Panc1 (cell line): ENCODE measurements at regions not wholly inside any gene's neighbourhood (a gene's known extent, or its start where the extent isn't known, plus 50 kb on each side); places are given as distances from the start of the nearest gene placed in this dataset.
"Not testable (repeated sequence)": the region's sequence is repeated elsewhere in the genome, so short reads cannot be mapped to it uniquely, and the experiment has no call there.

Experiments used
- ATAC-seq: fragments of 200-7000 bp; cut with Tn5 transposase; 2 replicates; pipeline ENCODE4 v1.9.1; 2020; ENCODE audit warnings: mild to moderate bottlenecking, moderate library complexity
- BruUV-seq: library from RNA; stranded (reverse); fragments of 400-500 nt; replicated peaks from 2 replicates; lab custom pipeline; 2021; lab: Mats Ljungman, UMichigan
- CTCF ChIA-PET: fragments of 300-600 bp; sonication (Branson Sonifier 250); formaldehyde crosslinking; loops from one replicate; lab custom pipeline; 2022; ENCODE audit warnings: antibody characterized with exemption; lab: Charles Lee
- POLR2A ChIA-PET: fragments of 300-600 bp; sonication (Branson Sonifier 250); formaldehyde crosslinking; loops from one replicate; lab custom pipeline; 2022; ENCODE audit warnings: antibody characterized with exemption; lab: Charles Lee
- DNase-seq: peaks from one replicate; pipeline ENCODE4 v3.0.0-alpha.2; 2010; ENCODE audit warnings: low read depth, low spot score
- H3K27ac ChIP-seq: 2 replicates; pipeline ENCODE4 v1.5.1; 2011; ENCODE audit warnings: mild to moderate bottlenecking, low read length, inconsistent platforms
- H3K27me3 ChIP-seq: fragments of 200-500 bp; sonication (Bioruptor generic); 2 replicates; pipeline ENCODE4 v1.6.0; 2014; ENCODE audit warnings: low read length, inconsistent platforms; ENCODE audit not compliant: control insufficient read depth, insufficient read depth
- H3K36me3 ChIP-seq: fragments of 200-500 bp; sonication (Bioruptor generic); 2 replicates; pipeline ENCODE4 v1.5.1; 2014; ENCODE audit warnings: inconsistent platforms, mild to moderate bottlenecking, low read length, moderate library complexity; ENCODE audit not compliant: control insufficient read depth, insufficient read depth
- H3K4me1 ChIP-seq: 2 replicates; pipeline ENCODE4 v1.5.1; 2011; ENCODE audit warnings: inconsistent platforms, mild to moderate bottlenecking, low read length, moderate library complexity; ENCODE audit not compliant: control insufficient read depth, insufficient read depth
- H3K4me3 ChIP-seq, 2 experiments: 2 replicates each; pipeline ENCODE4 v1.5.1; 2011 to 2012; ENCODE audit warnings: low read depth in 2 of 2, low read length in 2 of 2, mild to moderate bottlenecking in 2 of 2, inconsistent platforms in 1 of 2, moderate library complexity in 1 of 2
- H3K9me3 ChIP-seq: fragments of 200-500 bp; sonication (Bioruptor generic); 2 replicates; pipeline ENCODE4 v1.5.1; 2014; ENCODE audit warnings: low read depth, mild to moderate bottlenecking, inconsistent platforms, low read length, moderate library complexity; ENCODE audit not compliant: control insufficient read depth, insufficient read depth
- CTCF ChIP-seq: fragments of 450-650 bp; IDR thresholded peaks from 2 replicates; pipeline ENCODE4 v1.5.1; 2017; ENCODE audit warnings: mild to moderate bottlenecking
- POLR2AphosphoS5 ChIP-seq: IDR thresholded peaks from 2 replicates; pipeline ENCODE4 v1.6.1; 2012; ENCODE audit warnings: mild to moderate bottlenecking, low read depth, low read length, moderate library complexity
- SIN3A ChIP-seq: IDR thresholded peaks from 2 replicates; pipeline ENCODE4 v1.6.1; 2012; ENCODE audit warnings: low read depth, mild to moderate bottlenecking, low read length, moderate library complexity, borderline replicate concordance; ENCODE audit not compliant: insufficient read depth
- TCF7L2 ChIP-seq: IDR thresholded peaks from 2 replicates; pipeline ENCODE4 v1.6.1; 2011; ENCODE audit warnings: mild to moderate bottlenecking, low read depth, low read length, inconsistent platforms
- in situ Hi-C: cut with HindIII; loops from 2 replicates; pipeline ENCODE4 v1.10.0; 2016; ENCODE audit warnings: low sequenced_read_pairs, low pct_unique_long_range_greater_than_20kb
- intact Hi-C: fragments of 100-400 bp; cut with micrococcal nuclease; formaldehyde crosslinking; loops from one replicate; pipeline ENCODE4 v1.10.0; 2022; ENCODE audit not compliant: unreplicated experiment
- TF ChIP-seq, protein P1 (sequence below), 2 experiments: IDR thresholded peaks; 2 replicates each; pipeline ENCODE4 v1.6.1; 2011 to 2012; ENCODE audit warnings: low read depth in 2 of 2, control low read depth in 1 of 2, low read length in 1 of 2, mild to moderate bottlenecking in 1 of 2, moderate library complexity in 1 of 2; ENCODE audit not compliant: insufficient read depth in 1 of 2

DNA sequence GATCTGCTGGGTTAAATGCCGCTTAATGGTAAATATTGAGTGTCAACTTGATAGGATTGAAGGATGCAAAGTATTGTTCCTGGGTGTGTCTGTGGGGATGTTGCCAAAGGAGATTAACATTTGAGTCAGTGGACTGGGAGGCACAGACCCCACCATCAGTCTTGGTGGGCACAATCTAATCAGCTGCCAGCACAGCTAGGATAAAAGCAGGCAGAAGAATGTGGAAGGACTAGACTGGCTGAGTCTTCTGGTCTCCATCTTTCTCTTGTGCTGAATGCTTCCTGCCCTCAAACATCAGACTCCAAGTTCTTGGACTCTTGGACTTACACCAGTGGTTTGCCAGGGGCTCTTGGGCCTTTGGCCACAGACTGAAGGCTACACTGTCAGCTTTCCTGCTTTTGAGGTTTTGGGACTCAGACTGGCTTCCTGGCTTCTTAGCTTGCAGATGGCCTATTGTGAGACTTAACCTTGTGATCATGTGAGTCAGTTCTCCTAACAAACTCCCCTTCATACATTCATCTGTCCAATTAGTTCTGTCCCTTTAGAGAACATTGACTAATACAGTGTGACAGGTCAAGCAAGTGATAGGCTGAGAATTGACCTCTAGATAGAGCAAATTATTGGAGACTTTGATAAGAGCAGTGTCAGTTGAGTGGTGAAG lies 332.5 kb downstream of the DLEU7 start:
- ATAC-seq, H3K9me3 ChIP-seq, H3K36me3 ChIP-seq, BruUV-seq, H3K4me3 ChIP-seq, H3K27me3 ChIP-seq, POLR2A ChIA-PET, CTCF ChIA-PET, DNase-seq, in situ Hi-C loops: not testable (repeated sequence)
- H3K4me1 ChIP-seq: peaks cover 21% of the 10 kb centered on the region
- intact Hi-C loops: loop anchor here (5.0 to 10.0 kb wide), 2 partner anchors 189 to 284 kb away; no protein-coding TSS in a partner anchor
- peak overlapping the region; percentile 89; the same call in 1 of the 2 replicates for H3K27ac ChIP-seq

DNA sequence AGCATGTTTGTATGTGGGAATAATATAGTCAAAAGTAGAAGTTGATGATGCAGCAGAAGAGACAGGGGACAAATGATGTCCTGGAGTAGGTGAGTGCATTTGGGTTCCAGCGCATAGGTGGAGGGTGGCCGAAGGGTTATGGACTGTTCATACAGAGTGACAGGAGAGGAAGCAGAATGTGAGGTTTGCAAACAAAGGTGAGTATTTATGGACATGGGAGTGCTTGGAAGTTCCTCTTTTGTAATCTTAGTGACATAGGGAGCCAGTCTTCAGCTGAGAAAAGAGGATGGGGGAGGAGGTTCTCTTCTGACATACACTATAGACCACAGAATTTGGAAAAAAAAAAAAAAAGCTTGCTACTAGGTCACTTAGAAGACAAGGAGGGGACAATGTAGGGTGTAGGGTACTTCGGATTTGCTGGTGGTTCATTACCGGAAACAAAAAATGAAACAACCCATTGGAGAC lies 331.6 kb downstream of the DLEU7 start:
- DNase-seq (no peak), ATAC-seq (peak; percentile 31; the same call in 1 of the 2 replicates)
- no TSS peak for BruUV-seq
- Histone ChIP-seq H3K9me3 (no peaks in the 10 kb centered on the region), H3K4me3 (peak overlapping the region in 1 of 2 experiments; percentile 49; a peak in 3 of 4 replicates), H3K27ac (peak overlapping the region; percentile 89), H3K27me3 (no peaks in the 10 kb centered on the region), H3K36me3 (no peaks in the 10 kb centered on the region), H3K4me1 (peaks cover 21% of the 10 kb centered on the region)
- ChIA-PET CTCF (no interaction called here), POLR2A (no interaction called here)
- in situ Hi-C loops: no loop called here
- TF ChIP-seq SIN3A (no peak), CTCF (no peak), TCF7L2 (no peak), POLR2AphosphoS5 (no peak)
- TF ChIP-seq, protein P1, sequence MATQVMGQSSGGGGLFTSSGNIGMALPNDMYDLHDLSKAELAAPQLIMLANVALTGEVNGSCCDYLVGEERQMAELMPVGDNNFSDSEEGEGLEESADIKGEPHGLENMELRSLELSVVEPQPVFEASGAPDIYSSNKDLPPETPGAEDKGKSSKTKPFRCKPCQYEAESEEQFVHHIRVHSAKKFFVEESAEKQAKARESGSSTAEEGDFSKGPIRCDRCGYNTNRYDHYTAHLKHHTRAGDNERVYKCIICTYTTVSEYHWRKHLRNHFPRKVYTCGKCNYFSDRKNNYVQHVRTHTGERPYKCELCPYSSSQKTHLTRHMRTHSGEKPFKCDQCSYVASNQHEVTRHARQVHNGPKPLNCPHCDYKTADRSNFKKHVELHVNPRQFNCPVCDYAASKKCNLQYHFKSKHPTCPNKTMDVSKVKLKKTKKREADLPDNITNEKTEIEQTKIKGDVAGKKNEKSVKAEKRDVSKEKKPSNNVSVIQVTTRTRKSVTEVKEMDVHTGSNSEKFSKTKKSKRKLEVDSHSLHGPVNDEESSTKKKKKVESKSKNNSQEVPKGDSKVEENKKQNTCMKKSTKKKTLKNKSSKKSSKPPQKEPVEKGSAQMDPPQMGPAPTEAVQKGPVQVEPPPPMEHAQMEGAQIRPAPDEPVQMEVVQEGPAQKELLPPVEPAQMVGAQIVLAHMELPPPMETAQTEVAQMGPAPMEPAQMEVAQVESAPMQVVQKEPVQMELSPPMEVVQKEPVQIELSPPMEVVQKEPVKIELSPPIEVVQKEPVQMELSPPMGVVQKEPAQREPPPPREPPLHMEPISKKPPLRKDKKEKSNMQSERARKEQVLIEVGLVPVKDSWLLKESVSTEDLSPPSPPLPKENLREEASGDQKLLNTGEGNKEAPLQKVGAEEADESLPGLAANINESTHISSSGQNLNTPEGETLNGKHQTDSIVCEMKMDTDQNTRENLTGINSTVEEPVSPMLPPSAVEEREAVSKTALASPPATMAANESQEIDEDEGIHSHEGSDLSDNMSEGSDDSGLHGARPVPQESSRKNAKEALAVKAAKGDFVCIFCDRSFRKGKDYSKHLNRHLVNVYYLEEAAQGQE (IDR thresholded peaks at IDR 0.05; ENCODE audit: insufficient read depth in 1 of 2, low read depth in 2 of 2, low read length in 1 of 2): no peak
- intact Hi-C loops: loop anchor here (5.0 to 10.0 kb wide), 2 partner anchors 190 to 283 kb away; no protein-coding TSS in a partner anchor
